ENCODE measurements at regions not wholly inside any gene's neighbourhood (a gene's known extent, or its start where the extent isn't known, plus 50 kb on each side); places are given as distances from the start of the nearest gene placed in this dataset.
A peak's percentile ranks its signal among the peaks of the same experiment; 100 is the strongest.

DNA sequence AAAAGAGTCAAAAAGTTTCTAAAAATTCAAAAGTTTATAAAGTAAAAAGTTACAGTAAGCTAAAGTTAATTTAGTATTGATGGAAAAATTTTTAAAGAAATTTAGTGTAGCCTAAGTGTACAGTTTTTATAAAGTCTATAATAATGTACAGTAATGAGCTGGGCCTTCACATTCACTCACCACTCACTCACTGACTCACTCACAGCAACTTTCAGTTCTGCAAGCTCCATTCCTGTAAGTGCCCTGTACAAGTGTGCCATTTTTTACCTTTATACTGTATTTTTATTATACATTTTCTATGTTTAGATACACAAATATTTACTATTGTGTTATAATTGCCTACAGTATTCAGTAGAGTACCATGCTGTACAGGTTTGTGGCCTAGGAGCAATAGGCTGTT lies 239.5 kb upstream of the MAP3K1 start:
- intact Hi-C loops (cut with DNase I): no loop called here
- DNase-seq (no peak), ATAC-seq (no peak)
- no peaks in the 10 kb centered on the region for H3K36me3 ChIP-seq
- H3K27me3 ChIP-seq: no peaks in the 10 kb centered on the region
- H3K4me1 ChIP-seq: no peaks in the 10 kb centered on the region
- peaks cover 0 to 13% (median 0%) of the 10 kb centered on the region in 11 donors for H3K9me3 ChIP-seq
- H3K27ac ChIP-seq: no peak overlapping the region
- TF ChIP-seq CTCF (IDR thresholded peaks at IDR 0.05): no peak
- H3K4me3 ChIP-seq: no peak overlapping the region

DNA sequence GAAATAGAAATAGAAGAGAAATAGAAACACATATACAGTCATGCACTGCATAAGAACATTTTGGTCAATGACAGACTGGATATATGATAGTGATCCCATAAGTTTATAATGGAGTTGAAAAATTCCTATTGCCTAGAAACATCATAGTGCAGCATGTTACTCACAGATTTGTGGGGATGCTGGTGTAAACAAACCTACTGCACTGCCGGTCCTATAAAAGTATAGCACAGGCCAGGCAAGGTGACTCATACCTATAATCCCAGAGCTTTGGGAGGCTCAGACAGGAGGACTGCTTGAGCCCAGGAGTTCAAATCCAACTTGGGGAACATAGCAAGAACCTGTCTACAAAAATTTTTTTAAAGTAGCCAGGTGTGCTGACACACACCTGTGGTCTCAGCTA lies 240.6 kb upstream of the MAP3K1 start:
- no peaks in the 10 kb centered on the region for H3K27me3 ChIP-seq
- DNase-seq (no peak), ATAC-seq (no peak)
- no peak overlapping the region for H3K27ac ChIP-seq
- H3K9me3 ChIP-seq: peaks cover 0 to 13% (median 0%) of the 10 kb centered on the region in 11 donors
- H3K36me3 ChIP-seq: no peaks in the 10 kb centered on the region
- 97 to 98% methylated on average over 1 of the region's 1 CpG for WGBS, 2 donors
- peaks cover 0 to 6% (median 3%) of the 10 kb centered on the region in 9 donors for H3K4me1 ChIP-seq
- no peak overlapping the region for H3K4me3 ChIP-seq
- intact Hi-C loops (cut with DNase I): no loop called here
- TF ChIP-seq CTCF (IDR thresholded peaks at IDR 0.05): no peak

DNA sequence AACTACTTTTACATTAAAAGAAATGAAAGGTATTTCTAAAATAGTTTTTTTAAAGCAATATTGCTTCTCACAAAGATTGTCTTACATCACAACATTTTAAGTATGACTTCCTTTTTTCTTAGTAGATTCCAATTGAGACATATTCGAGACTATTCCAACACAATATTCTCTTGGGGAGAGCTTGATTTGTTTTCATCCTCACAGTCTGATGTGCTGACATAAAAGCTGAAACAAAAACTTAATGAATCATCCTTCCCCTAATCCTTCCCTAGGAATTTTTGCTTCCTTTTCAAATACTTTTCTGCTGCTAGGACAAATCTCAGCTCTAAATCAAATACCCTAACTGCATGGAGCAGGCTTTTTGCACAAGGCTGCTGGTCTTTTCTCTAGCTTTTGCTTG lies 245.8 kb upstream of the MAP3K1 start:
- Histone ChIP-seq H3K4me1 (peaks cover 0 to 33% (median 12%) of the 10 kb centered on the region in 9 donors), H3K27ac (peak overlapping the region in 3 of 10 donors; percentile 0 to 59 (median 24)), H3K36me3 (no peaks in the 10 kb centered on the region), H3K4me3 (no peak overlapping the region), H3K9me3 (peaks cover 0 to 10% (median 0%) of the 10 kb centered on the region in 11 donors), H3K27me3 (no peaks in the 10 kb centered on the region)
- ATAC-seq (peak in 6 of 8 donors; percentile 33 to 84 (median 67)), DNase-seq (no peak)
- WGBS, 2 donors: 44 to 46% methylated on average over 1 of the region's 1 CpG
- no peak for TF ChIP-seq CTCF (IDR thresholded peaks at IDR 0.05)
- intact Hi-C loops (cut with DNase I): no loop called here

GRCh38 chr5:56569076-56569475 lies 246.3 kb upstream of the MAP3K1 start:
- intact Hi-C loops (cut with DNase I): no loop called here
- Histone ChIP-seq H3K36me3 (no peaks in the 10 kb centered on the region), H3K9me3 (peaks cover 0 to 9% (median 0%) of the 10 kb centered on the region in 11 donors), H3K4me3 (no peak overlapping the region), H3K4me1 (peaks cover 0 to 38% (median 12%) of the 10 kb centered on the region in 9 donors), H3K27me3 (no peaks in the 10 kb centered on the region), H3K27ac (peak overlapping the region in 2 of 10 donors; percentile 24 to 59)
- no peak for ATAC-seq
- 68 to 76% methylated on average over 3 of the region's 3 CpGs for WGBS, 2 donors
- TF ChIP-seq CTCF (IDR thresholded peaks at IDR 0.05): no peak
- no peak for DNase-seq

Data from heart right ventricle (tissue), 16 donors.